Trophoblast cell (in vitro differentiated cells and primary cell): ENCODE measurements at regions not wholly inside any gene's neighbourhood (a gene's known extent, or its start where the extent isn't known, plus 50 kb on each side); places are given as distances from the start of the nearest gene placed in this dataset.

ENCODE experiments used
- DNase-seq, 2 donors: peaks; one replicate each; pipeline ENCODE4 v3.0.0-alpha.2; 2016
- H2AFZ ChIP-seq: 2 replicates; pipeline ENCODE4 v1.6.1; 2013; ENCODE audit warnings: low read length, moderate library complexity, mild to moderate bottlenecking; ENCODE audit not compliant: insufficient read depth, poor library complexity
- H2AK5ac ChIP-seq: 2 replicates; pipeline ENCODE4 v1.6.1; 2013; ENCODE audit warnings: mild to moderate bottlenecking, low read length
- H2BK120ac ChIP-seq: 2 replicates; pipeline ENCODE4 v1.6.1; 2013; ENCODE audit warnings: low read length, mild to moderate bottlenecking, moderate library complexity; ENCODE audit not compliant: insufficient read depth, poor library complexity
- H2BK12ac ChIP-seq: 2 replicates; pipeline ENCODE4 v1.6.1; 2013; ENCODE audit warnings: mild to moderate bottlenecking, low read length, moderate library complexity
- H2BK5ac ChIP-seq: 2 replicates; pipeline ENCODE4 v1.6.1; 2013; ENCODE audit warnings: low read length, low read depth, moderate library complexity, mild to moderate bottlenecking; ENCODE audit not compliant: poor library complexity
- H3K14ac ChIP-seq: 2 replicates; pipeline ENCODE4 v1.6.1; 2013; ENCODE audit warnings: mild to moderate bottlenecking, low read length
- H3K18ac ChIP-seq: 2 replicates; pipeline ENCODE4 v1.6.1; 2013; ENCODE audit warnings: mild to moderate bottlenecking, low read length
- H3K23ac ChIP-seq: 2 replicates; pipeline ENCODE4 v1.6.1; 2013; ENCODE audit warnings: low read length
- H3K27ac ChIP-seq: 2 replicates; pipeline ENCODE4 v1.5.1; 2013; ENCODE audit warnings: low read depth, mild to moderate bottlenecking, inconsistent platforms, low read length, moderate library complexity
- H3K27me3 ChIP-seq: 2 replicates; pipeline ENCODE4 v1.6.1; 2013; ENCODE audit warnings: inconsistent platforms, mild to moderate bottlenecking, low read length, moderate library complexity; ENCODE audit not compliant: insufficient read depth
- H3K36me3 ChIP-seq, 2 experiments: 1 replicate in 1 of 2; 2 replicates in 1 of 2; pipeline ENCODE4 v1.6.1; 2013; ENCODE audit warnings: low read length in 2 of 2, mild to moderate bottlenecking in 2 of 2, moderate library complexity in 1 of 2; ENCODE audit not compliant: insufficient read depth in 2 of 2, control insufficient read depth in 1 of 2
- H3K4ac ChIP-seq: 2 replicates; pipeline ENCODE4 v1.6.1; 2013; ENCODE audit warnings: low read depth, mild to moderate bottlenecking, low read length, moderate library complexity
- H3K4me1 ChIP-seq, 2 experiments: 1 replicate in 1 of 2; 2 replicates in 1 of 2; pipeline ENCODE4 v1.6.1; 2013; ENCODE audit warnings: low read length in 2 of 2, mild to moderate bottlenecking in 2 of 2, moderate library complexity in 1 of 2; ENCODE audit not compliant: insufficient read depth in 2 of 2, control insufficient read depth in 1 of 2
- H3K4me2 ChIP-seq: 2 replicates; pipeline ENCODE4 v1.6.1; 2013; ENCODE audit warnings: inconsistent platforms, mild to moderate bottlenecking, low read length, moderate library complexity
- H3K4me3 ChIP-seq: 2 replicates; pipeline ENCODE4 v1.5.1; 2013; ENCODE audit warnings: mild to moderate bottlenecking, low read depth, low read length, inconsistent platforms
- H3K79me1 ChIP-seq: one replicate; pipeline ENCODE4 v1.6.1; 2013; ENCODE audit warnings: low read length
- H3K79me2 ChIP-seq: 2 replicates; pipeline ENCODE4 v1.6.1; 2013; ENCODE audit warnings: low read length, mild to moderate bottlenecking; ENCODE audit not compliant: control insufficient read depth, insufficient read depth, poor library complexity
- H3K9ac ChIP-seq: 2 replicates; pipeline ENCODE4 v1.6.1; 2013; ENCODE audit warnings: mild to moderate bottlenecking, low read length
- H3K9me3 ChIP-seq: 2 replicates; pipeline ENCODE4 v1.6.1; 2013; ENCODE audit warnings: low read depth, mild to moderate bottlenecking, control low read depth, inconsistent platforms, low read length; ENCODE audit not compliant: insufficient read depth
- H4K12ac ChIP-seq: 2 replicates; pipeline ENCODE4 v1.6.1; 2013; ENCODE audit warnings: low read depth, mild to moderate bottlenecking, low read length, moderate library complexity
- H4K8ac ChIP-seq: 2 replicates; pipeline ENCODE4 v1.6.1; 2013; ENCODE audit warnings: low read depth, mild to moderate bottlenecking, low read length, moderate library complexity
- H4K91ac ChIP-seq: one replicate; pipeline ENCODE4 v1.6.1; 2013; ENCODE audit warnings: low read depth, mild to moderate bottlenecking, low read length, moderate library complexity
- WGBS: extraction: QIAGEN DNeasy Blood & Tissue Kit; methylation state at CpG from one replicate; pipeline ENCODE4 v1.1.7; 2013; ENCODE audit warnings: missing lambda C conversion rate; ENCODE audit not compliant: insufficient read length, insufficient coverage; ENCODE audit errors: extremely low coverage; 5-methylcytosine and 5-hydroxymethylcytosine counted together

DNA sequence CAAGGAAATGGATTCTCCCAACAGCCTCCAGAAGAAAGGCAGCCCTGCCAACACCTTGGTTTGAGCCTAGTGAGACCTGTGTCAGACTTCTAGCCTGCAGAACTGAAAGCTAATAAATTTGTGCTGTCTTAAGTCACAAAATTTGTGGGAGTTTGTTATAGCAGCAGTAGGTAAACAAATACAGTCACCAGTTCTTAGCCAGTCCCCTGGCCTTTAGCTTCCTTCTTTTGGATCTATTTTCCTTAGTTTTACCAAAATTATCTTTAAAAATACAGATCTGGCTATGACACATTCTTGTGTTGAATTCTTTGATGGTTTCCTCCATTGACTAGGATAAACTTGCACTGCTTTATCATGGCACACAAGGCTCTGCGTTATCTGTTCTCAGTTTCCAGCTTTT, 697.9 kb upstream of the FANCL start:
- H4K91ac ChIP-seq: no peak overlapping the region
- H3K4me1 ChIP-seq: no peaks in the 10 kb centered on the region
- no CpG with 5 or more reads among the region's 1 CpG for WGBS
- H3K23ac ChIP-seq: no peak overlapping the region
- H3K9me3 ChIP-seq: peaks cover 7% of the 10 kb centered on the region
- no peak overlapping the region for H2AK5ac ChIP-seq
- no peak overlapping the region for H4K8ac ChIP-seq
- DNase-seq: no peak
- no peaks in the 10 kb centered on the region for H3K36me3 ChIP-seq
- H4K12ac ChIP-seq: no peak overlapping the region
- no peaks in the 10 kb centered on the region for H3K79me1 ChIP-seq
- H2BK120ac ChIP-seq: no peak overlapping the region
- no peak overlapping the region for H3K14ac ChIP-seq
- no peaks in the 10 kb centered on the region for H3K27me3 ChIP-seq
- H3K4me3 ChIP-seq: no peak overlapping the region
- no peak overlapping the region for H3K27ac ChIP-seq
- no peak overlapping the region for H2BK5ac ChIP-seq
- H3K9ac ChIP-seq: no peak overlapping the region
- no peak overlapping the region for H3K18ac ChIP-seq
- no peak overlapping the region for H3K4me2 ChIP-seq
- H3K4ac ChIP-seq: no peak overlapping the region
- H3K79me2 ChIP-seq: no peaks in the 10 kb centered on the region
- no peak overlapping the region for H2AFZ ChIP-seq
- no peak overlapping the region for H2BK12ac ChIP-seq

- Histone ChIP-seq H2AFZ (no peak overlapping the region), H3K79me1 (no peaks in the 10 kb centered on the region), H3K27me3 (no peaks in the 10 kb centered on the region), H4K8ac (no peak overlapping the region), H3K36me3 (no peaks in the 10 kb centered on the region), H3K4ac (no peak overlapping the region), H3K14ac (no peak overlapping the region), H4K12ac (no peak overlapping the region), H4K91ac (no peak overlapping the region), H3K9ac (no peak overlapping the region), H2BK120ac (no peak overlapping the region), H3K9me3 (no peaks in the 10 kb centered on the region), H3K4me2 (no peak overlapping the region), H3K27ac (no peak overlapping the region), H2BK5ac (no peak overlapping the region), H3K4me3 (no peak overlapping the region), H3K23ac (no peak overlapping the region), H3K79me2 (no peaks in the 10 kb centered on the region), H3K4me1 (no peaks in the 10 kb centered on the region), H2AK5ac (no peak overlapping the region), H2BK12ac (no peak overlapping the region), H3K18ac (no peak overlapping the region)
- no CpG with 5 or more reads among the region's 3 CpGs for WGBS
- DNase-seq: no peak
These were observed 691.7 kb upstream of the FANCL start for GRCh38 chr2:58932801-58933200.

DNA sequence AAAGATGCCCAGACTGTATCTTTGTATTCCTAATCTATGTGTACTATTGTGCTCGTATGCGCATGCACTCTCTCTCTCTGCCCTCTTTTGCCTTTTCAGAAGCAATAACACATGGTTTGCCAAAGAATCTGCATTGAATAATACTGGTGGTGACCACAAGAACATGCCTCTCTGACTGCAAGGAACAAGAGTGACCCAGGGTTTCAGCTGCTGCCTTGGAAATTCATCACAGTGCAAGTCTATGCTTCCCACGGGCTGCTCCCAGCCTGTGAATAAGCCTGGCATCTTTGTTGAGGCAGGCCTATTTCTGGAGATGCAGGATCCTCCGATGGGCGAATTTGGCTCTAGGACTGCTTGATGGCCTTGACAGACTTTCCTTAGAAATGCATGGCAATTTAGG, 689.4 kb upstream of the FANCL start:
- no peak overlapping the region for H3K9ac ChIP-seq
- no peaks in the 10 kb centered on the region for H3K79me2 ChIP-seq
- no peak overlapping the region for H3K27ac ChIP-seq
- H4K12ac ChIP-seq: no peak overlapping the region
- no CpG with 5 or more reads among the region's 5 CpGs for WGBS
- H3K4me3 ChIP-seq: no peak overlapping the region
- no peak overlapping the region for H2BK5ac ChIP-seq
- peaks cover 2% of the 10 kb centered on the region for H3K79me1 ChIP-seq
- no peak overlapping the region for H2AK5ac ChIP-seq
- no peak overlapping the region for H3K18ac ChIP-seq
- H4K8ac ChIP-seq: no peak overlapping the region
- no peaks in the 10 kb centered on the region for H3K27me3 ChIP-seq
- H2BK120ac ChIP-seq: no peak overlapping the region
- no peak overlapping the region for H2AFZ ChIP-seq
- H3K4ac ChIP-seq: no peak overlapping the region
- no peaks in the 10 kb centered on the region for H3K9me3 ChIP-seq
- H2BK12ac ChIP-seq: no peak overlapping the region
- no peak overlapping the region for H3K23ac ChIP-seq
- H3K4me2 ChIP-seq: no peak overlapping the region
- no peaks in the 10 kb centered on the region for H3K4me1 ChIP-seq
- H4K91ac ChIP-seq: no peak overlapping the region
- H3K36me3 ChIP-seq: no peaks in the 10 kb centered on the region
- no peak overlapping the region for H3K14ac ChIP-seq
- no peak for DNase-seq

- no peak overlapping the region for H2BK120ac ChIP-seq
- no peak overlapping the region for H3K4me2 ChIP-seq
- H2AFZ ChIP-seq: no peak overlapping the region
- no peak overlapping the region for H3K4me3 ChIP-seq
- H2BK5ac ChIP-seq: no peak overlapping the region
- H2BK12ac ChIP-seq: no peak overlapping the region
- H3K23ac ChIP-seq: no peak overlapping the region
- no peaks in the 10 kb centered on the region for H3K79me2 ChIP-seq
- no peaks in the 10 kb centered on the region for H3K27me3 ChIP-seq
- H3K36me3 ChIP-seq: no peaks in the 10 kb centered on the region
- no peaks in the 10 kb centered on the region for H3K4me1 ChIP-seq
- DNase-seq: no peak
- H4K12ac ChIP-seq: no peak overlapping the region
- H3K79me1 ChIP-seq: peaks cover 2% of the 10 kb centered on the region
- no peak overlapping the region for H3K18ac ChIP-seq
- no peak overlapping the region for H3K27ac ChIP-seq
- H4K8ac ChIP-seq: no peak overlapping the region
- no peak overlapping the region for H3K9ac ChIP-seq
- no peak overlapping the region for H4K91ac ChIP-seq
- no peaks in the 10 kb centered on the region for H3K9me3 ChIP-seq
- H3K4ac ChIP-seq: no peak overlapping the region
- no peak overlapping the region for H2AK5ac ChIP-seq
- no peak overlapping the region for H3K14ac ChIP-seq
These were observed 687.8 kb upstream of the FANCL start for GRCh38 chr2:58928973-58929372.

GRCh38 chr2:58928391-58928790, 687.3 kb upstream of the FANCL start:
- peaks cover 2% of the 10 kb centered on the region for H3K79me1 ChIP-seq
- no peak overlapping the region for H3K9ac ChIP-seq
- no peak overlapping the region for H4K91ac ChIP-seq
- no peak overlapping the region for H3K14ac ChIP-seq
- H3K4me1 ChIP-seq: no peaks in the 10 kb centered on the region
- H3K27me3 ChIP-seq: no peaks in the 10 kb centered on the region
- H2AFZ ChIP-seq: no peak overlapping the region
- no peaks in the 10 kb centered on the region for H3K36me3 ChIP-seq
- no peak overlapping the region for H2BK12ac ChIP-seq
- no peak overlapping the region for H4K12ac ChIP-seq
- no peak overlapping the region for H3K23ac ChIP-seq
- no CpG with 5 or more reads among the region's 6 CpGs for WGBS
- no peak overlapping the region for H3K18ac ChIP-seq
- no peak overlapping the region for H2BK120ac ChIP-seq
- H3K9me3 ChIP-seq: no peaks in the 10 kb centered on the region
- no peak overlapping the region for H4K8ac ChIP-seq
- H3K4ac ChIP-seq: no peak overlapping the region
- no peaks in the 10 kb centered on the region for H3K79me2 ChIP-seq
- H3K27ac ChIP-seq: no peak overlapping the region
- no peak overlapping the region for H3K4me2 ChIP-seq
- H2AK5ac ChIP-seq: no peak overlapping the region
- no peak overlapping the region for H2BK5ac ChIP-seq
- no peak overlapping the region for H3K4me3 ChIP-seq
- DNase-seq: no peak
